ENCODE measurements at regions not wholly inside any gene's neighbourhood (a gene's known extent, or its start where the extent isn't known, plus 50 kb on each side); places are given as distances from the start of the nearest gene placed in this dataset.

- no peaks in the 10 kb centered on the region for H3K36me3 ChIP-seq (ENCODE audit: control insufficient read depth, low read depth, low read length)
Observed at GRCh38 chr6:98572579-98572978, 261.8 kb upstream of the POU3F2 start.

GRCh38 chr6:98574984-98575383, 259.4 kb upstream of the POU3F2 start:
- H3K36me3 ChIP-seq (ENCODE audit: control insufficient read depth, low read depth, low read length) = no peaks in the 10 kb centered on the region
- no peaks in the 10 kb centered on the region for H3K4me1 ChIP-seq (ENCODE audit: control insufficient read depth, low read depth, low read length)
- no peak overlapping the region for H3K27ac ChIP-seq (ENCODE audit: low read length)
- no peaks in the 10 kb centered on the region for H3K9me3 ChIP-seq (ENCODE audit: control insufficient read depth, low read depth, low read length)
- no peaks in the 10 kb centered on the region for H3K27me3 ChIP-seq (ENCODE audit: control insufficient read depth, insufficient read depth, low read length)
- H3K9ac ChIP-seq (ENCODE audit: low read length) = no peak overlapping the region
- no peak overlapping the region for H3K4me3 ChIP-seq (ENCODE audit: low read length)

More at GRCh38 chr6:98572579-98572978, 261.8 kb upstream of the POU3F2 start:
- no peak overlapping the region for H3K4me3 ChIP-seq (ENCODE audit: low read length)
- H3K4me1 ChIP-seq (ENCODE audit: control insufficient read depth, low read depth, low read length) = no peaks in the 10 kb centered on the region
- no peaks in the 10 kb centered on the region for H3K27me3 ChIP-seq (ENCODE audit: control insufficient read depth, insufficient read depth, low read length)
- no peak overlapping the region for H3K9ac ChIP-seq (ENCODE audit: low read length)
- H3K9me3 ChIP-seq (ENCODE audit: control insufficient read depth, low read depth, low read length) = no peaks in the 10 kb centered on the region
- no peak overlapping the region for H3K27ac ChIP-seq (ENCODE audit: low read length)

- H3K4me1 ChIP-seq (ENCODE audit: control insufficient read depth, low read depth, low read length) = peaks cover 4% of the 10 kb centered on the region
- H3K9ac ChIP-seq (ENCODE audit: low read length) = no peak overlapping the region
- no peaks in the 10 kb centered on the region for H3K9me3 ChIP-seq (ENCODE audit: control insufficient read depth, low read depth, low read length)
- H3K27ac ChIP-seq (ENCODE audit: low read length) = no peak overlapping the region
- H3K36me3 ChIP-seq (ENCODE audit: control insufficient read depth, low read depth, low read length) = no peaks in the 10 kb centered on the region
- H3K4me3 ChIP-seq (ENCODE audit: low read length) = no peak overlapping the region
- H3K27me3 ChIP-seq (ENCODE audit: control insufficient read depth, insufficient read depth, low read length) = no peaks in the 10 kb centered on the region
Observed at GRCh38 chr6:98576791-98577190, 257.6 kb upstream of the POU3F2 start.

GRCh38 chr6:98578016-98578415, 256.4 kb upstream of the POU3F2 start:
- Histone ChIP-seq H3K4me3 (ENCODE audit: low read length) (no peak overlapping the region), H3K9me3 (ENCODE audit: control insufficient read depth, low read depth, low read length) (no peaks in the 10 kb centered on the region), H3K9ac (ENCODE audit: low read length) (no peak overlapping the region), H3K27ac (ENCODE audit: low read length) (no peak overlapping the region), H3K27me3 (ENCODE audit: control insufficient read depth, insufficient read depth, low read length) (no peaks in the 10 kb centered on the region), H3K36me3 (ENCODE audit: control insufficient read depth, low read depth, low read length) (no peaks in the 10 kb centered on the region), H3K4me1 (ENCODE audit: control insufficient read depth, low read depth, low read length) (peaks cover 4% of the 10 kb centered on the region)

GRCh38 chr6:98579079-98579478, 255.3 kb upstream of the POU3F2 start:
- Histone ChIP-seq H3K4me1 (ENCODE audit: control insufficient read depth, low read depth, low read length) (peaks cover 4% of the 10 kb centered on the region), H3K9me3 (ENCODE audit: control insufficient read depth, low read depth, low read length) (no peaks in the 10 kb centered on the region), H3K4me3 (ENCODE audit: low read length) (no peak overlapping the region), H3K36me3 (ENCODE audit: control insufficient read depth, low read depth, low read length) (no peaks in the 10 kb centered on the region), H3K9ac (ENCODE audit: low read length) (no peak overlapping the region), H3K27ac (ENCODE audit: low read length) (no peak overlapping the region), H3K27me3 (ENCODE audit: control insufficient read depth, insufficient read depth, low read length) (no peaks in the 10 kb centered on the region)

GRCh38 chr6:98579941-98580340, 254.4 kb upstream of the POU3F2 start:
- H3K4me3 ChIP-seq (ENCODE audit: low read length) = no peak overlapping the region
- peaks cover 4% of the 10 kb centered on the region for H3K4me1 ChIP-seq (ENCODE audit: control insufficient read depth, low read depth, low read length)
- no peaks in the 10 kb centered on the region for H3K27me3 ChIP-seq (ENCODE audit: control insufficient read depth, insufficient read depth, low read length)
- H3K9ac ChIP-seq (ENCODE audit: low read length) = no peak overlapping the region
- H3K9me3 ChIP-seq (ENCODE audit: control insufficient read depth, low read depth, low read length) = no peaks in the 10 kb centered on the region
- H3K36me3 ChIP-seq (ENCODE audit: control insufficient read depth, low read depth, low read length) = no peaks in the 10 kb centered on the region
- H3K27ac ChIP-seq (ENCODE audit: low read length) = no peak overlapping the region

GRCh38 chr6:98581705-98582104, 252.7 kb upstream of the POU3F2 start:
- Histone ChIP-seq H3K9ac (ENCODE audit: low read length) (no peak overlapping the region), H3K27me3 (ENCODE audit: control insufficient read depth, insufficient read depth, low read length) (no peaks in the 10 kb centered on the region)

GRCh38 chr6:98583506-98583905, 250.9 kb upstream of the POU3F2 start:
- Histone ChIP-seq H3K4me1 (ENCODE audit: control insufficient read depth, low read depth, low read length) (peaks cover 4% of the 10 kb centered on the region), H3K4me3 (ENCODE audit: low read length) (no peak overlapping the region), H3K36me3 (ENCODE audit: control insufficient read depth, low read depth, low read length) (no peaks in the 10 kb centered on the region), H3K9me3 (ENCODE audit: control insufficient read depth, low read depth, low read length) (no peaks in the 10 kb centered on the region), H3K9ac (ENCODE audit: low read length) (no peak overlapping the region), H3K27me3 (ENCODE audit: control insufficient read depth, insufficient read depth, low read length) (no peaks in the 10 kb centered on the region), H3K27ac (ENCODE audit: low read length) (no peak overlapping the region)

More at GRCh38 chr6:98581705-98582104, 252.7 kb upstream of the POU3F2 start:
- no peak overlapping the region for H3K4me3 ChIP-seq (ENCODE audit: low read length)
- H3K27ac ChIP-seq (ENCODE audit: low read length) = no peak overlapping the region
- H3K36me3 ChIP-seq (ENCODE audit: control insufficient read depth, low read depth, low read length) = no peaks in the 10 kb centered on the region
- H3K4me1 ChIP-seq (ENCODE audit: control insufficient read depth, low read depth, low read length) = peaks cover 4% of the 10 kb centered on the region
- no peaks in the 10 kb centered on the region for H3K9me3 ChIP-seq (ENCODE audit: control insufficient read depth, low read depth, low read length)

GRCh38 chr6:98586163-98586562, 248.2 kb upstream of the POU3F2 start:
- Histone ChIP-seq H3K27ac (ENCODE audit: low read length) (no peak overlapping the region), H3K36me3 (ENCODE audit: control insufficient read depth, low read depth, low read length) (no peaks in the 10 kb centered on the region), H3K4me1 (ENCODE audit: control insufficient read depth, low read depth, low read length) (peaks cover 4% of the 10 kb centered on the region)

GRCh38 chr6:98587555-98587954, 246.8 kb upstream of the POU3F2 start:
- Histone ChIP-seq H3K27ac (ENCODE audit: low read length) (no peak overlapping the region), H3K9ac (ENCODE audit: low read length) (no peak overlapping the region), H3K36me3 (ENCODE audit: control insufficient read depth, low read depth, low read length) (no peaks in the 10 kb centered on the region), H3K27me3 (ENCODE audit: control insufficient read depth, insufficient read depth, low read length) (no peaks in the 10 kb centered on the region), H3K9me3 (ENCODE audit: control insufficient read depth, low read depth, low read length) (no peaks in the 10 kb centered on the region), H3K4me3 (ENCODE audit: low read length) (no peak overlapping the region), H3K4me1 (ENCODE audit: control insufficient read depth, low read depth, low read length) (peaks cover 4% of the 10 kb centered on the region)

More at GRCh38 chr6:98586163-98586562, 248.2 kb upstream of the POU3F2 start:
- H3K9me3 ChIP-seq (ENCODE audit: control insufficient read depth, low read depth, low read length) = no peaks in the 10 kb centered on the region
- H3K4me3 ChIP-seq (ENCODE audit: low read length) = no peak overlapping the region
- H3K27me3 ChIP-seq (ENCODE audit: control insufficient read depth, insufficient read depth, low read length) = no peaks in the 10 kb centered on the region
- no peak overlapping the region for H3K9ac ChIP-seq (ENCODE audit: low read length)

GRCh38 chr6:98589536-98589935, 244.8 kb upstream of the POU3F2 start:
- no peaks in the 10 kb centered on the region for H3K9me3 ChIP-seq (ENCODE audit: control insufficient read depth, low read depth, low read length)
- H3K36me3 ChIP-seq (ENCODE audit: control insufficient read depth, low read depth, low read length) = no peaks in the 10 kb centered on the region
- no peaks in the 10 kb centered on the region for H3K27me3 ChIP-seq (ENCODE audit: control insufficient read depth, insufficient read depth, low read length)
- no peak overlapping the region for H3K27ac ChIP-seq (ENCODE audit: low read length)
- no peak overlapping the region for H3K4me3 ChIP-seq (ENCODE audit: low read length)
- H3K9ac ChIP-seq (ENCODE audit: low read length) = no peak overlapping the region
- H3K4me1 ChIP-seq (ENCODE audit: control insufficient read depth, low read depth, low read length) = peaks cover 4% of the 10 kb centered on the region

GRCh38 chr6:98590136-98590681, 244.2 kb upstream of the POU3F2 start:
- H3K9me3 ChIP-seq (ENCODE audit: control insufficient read depth, low read depth, low read length) = no peaks in the 10 kb centered on the region
- H3K9ac ChIP-seq (ENCODE audit: low read length) = no peak overlapping the region
- H3K27me3 ChIP-seq (ENCODE audit: control insufficient read depth, insufficient read depth, low read length) = no peaks in the 10 kb centered on the region

More at GRCh38 chr6:98590136-98590681, 244.2 kb upstream of the POU3F2 start:
- Histone ChIP-seq H3K4me3 (ENCODE audit: low read length) (no peak overlapping the region), H3K27ac (ENCODE audit: low read length) (no peak overlapping the region), H3K36me3 (ENCODE audit: control insufficient read depth, low read depth, low read length) (no peaks in the 10 kb centered on the region), H3K4me1 (ENCODE audit: control insufficient read depth, low read depth, low read length) (peaks cover 4% of the 10 kb centered on the region)

Measured in iPS-18a (cell line).